HG02981 (cell line): ENCODE measurements at regions not wholly inside any gene's neighbourhood (a gene's known extent, or its start where the extent isn't known, plus 50 kb on each side); places are given as distances from the start of the nearest gene placed in this dataset.

Experiments
- ATAC-seq: cut with Tn5 transposase; IDR thresholded peaks from one replicate; pipeline ENCODE4 v1.9.1; 2021; ENCODE audit warnings: mild to moderate bottlenecking, moderate library complexity; ENCODE audit not compliant: unreplicated experiment

- no peak for ATAC-seq
Measured at GRCh38 chr10:121406823-121407545, 191.3 kb downstream of the FGFR2 start.

DNA sequence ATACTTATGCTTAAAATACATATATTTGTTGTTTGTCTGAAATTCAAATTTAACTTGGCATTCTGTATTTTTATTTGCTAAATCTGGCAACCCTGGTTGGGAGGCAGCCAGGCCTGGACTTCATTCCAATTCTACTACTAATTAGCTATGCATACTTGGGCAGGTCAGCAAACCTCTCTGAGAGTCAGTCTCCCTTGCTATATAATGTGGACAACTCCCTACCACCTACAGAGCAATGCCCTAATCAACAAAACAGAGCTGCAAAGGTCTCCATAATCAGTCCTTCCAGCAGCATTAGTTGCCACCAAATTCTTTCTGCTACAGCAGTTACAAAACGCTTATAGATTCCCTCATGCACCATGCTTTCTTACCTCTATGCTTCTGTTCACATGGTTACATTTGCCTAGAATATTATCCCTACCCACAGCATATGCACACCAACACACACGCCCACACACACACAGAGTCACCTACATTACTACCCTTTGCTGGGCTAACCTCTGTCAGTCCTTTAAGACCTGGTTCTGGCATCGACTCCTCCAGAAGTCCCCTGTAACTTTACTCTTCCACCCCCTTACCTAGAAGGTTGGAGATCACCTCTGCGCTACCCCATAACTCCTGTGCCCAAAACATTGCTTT is 188.7 kb downstream of the FGFR2 start:
- ATAC-seq, result no peak

DNA sequence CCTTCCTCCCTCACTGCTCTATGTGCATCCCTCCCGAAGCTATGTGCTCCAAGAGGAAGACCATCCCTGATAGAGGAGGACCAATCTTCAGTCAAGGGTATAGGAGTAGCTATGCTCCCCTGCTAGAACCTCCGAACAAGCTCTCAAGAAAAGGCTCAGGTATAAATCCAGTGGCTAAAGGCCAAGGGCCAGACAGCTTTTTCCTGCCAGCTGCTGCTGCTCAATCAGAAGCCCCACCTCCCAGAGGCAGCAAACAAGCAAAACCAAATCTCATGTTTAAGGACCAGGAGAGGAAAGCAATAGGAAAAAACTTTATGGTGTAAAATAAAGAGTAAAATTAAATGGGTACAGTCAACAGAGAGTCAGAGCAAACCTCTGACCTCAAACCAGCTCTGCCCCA is 187.2 kb downstream of the FGFR2 start:
- ATAC-seq, result no peak

- no peak for ATAC-seq
Measured at GRCh38 chr10:121413951-121414350, 184.3 kb downstream of the FGFR2 start.

GRCh38 chr10:121414366-121415062 is 183.7 kb downstream of the FGFR2 start:
- no peak for ATAC-seq

DNA sequence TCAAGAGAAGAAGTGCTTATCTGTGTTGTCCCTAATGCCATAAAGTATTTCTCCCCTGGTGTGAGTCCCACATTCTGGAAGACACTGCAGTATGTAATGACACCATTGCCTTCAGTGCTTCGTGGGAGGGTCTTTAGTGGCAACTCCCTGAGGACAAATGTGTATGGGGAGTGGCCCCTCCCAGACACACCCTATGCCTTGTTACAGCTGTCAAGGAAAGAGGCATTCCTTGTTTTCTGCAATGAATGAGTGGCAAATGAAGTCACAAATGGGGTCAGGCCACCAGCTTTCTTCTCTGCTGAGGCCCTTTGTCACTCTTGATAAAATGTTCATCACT is 183.2 kb downstream of the FGFR2 start:
- ATAC-seq, result no peak

DNA sequence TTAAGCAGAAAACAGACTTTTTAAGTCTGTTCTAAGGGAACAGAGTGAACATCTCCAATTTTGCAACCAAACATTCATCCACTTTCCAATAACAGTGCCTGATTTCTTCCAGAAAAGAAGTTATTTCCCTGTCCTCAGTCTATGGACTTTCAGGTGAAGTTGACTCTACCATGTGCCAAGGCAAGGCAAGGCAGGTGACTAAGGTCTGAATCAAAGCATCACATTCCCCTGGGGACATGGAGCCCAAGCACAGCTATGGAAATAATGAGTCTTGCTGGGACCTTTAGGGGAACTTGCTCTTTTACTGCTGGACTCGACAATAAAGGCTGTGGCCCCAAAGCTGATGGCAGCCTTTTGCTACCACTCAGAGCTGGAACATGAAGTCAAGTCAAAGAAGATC is 182.2 kb downstream of the FGFR2 start:
- ATAC-seq, result no peak

DNA sequence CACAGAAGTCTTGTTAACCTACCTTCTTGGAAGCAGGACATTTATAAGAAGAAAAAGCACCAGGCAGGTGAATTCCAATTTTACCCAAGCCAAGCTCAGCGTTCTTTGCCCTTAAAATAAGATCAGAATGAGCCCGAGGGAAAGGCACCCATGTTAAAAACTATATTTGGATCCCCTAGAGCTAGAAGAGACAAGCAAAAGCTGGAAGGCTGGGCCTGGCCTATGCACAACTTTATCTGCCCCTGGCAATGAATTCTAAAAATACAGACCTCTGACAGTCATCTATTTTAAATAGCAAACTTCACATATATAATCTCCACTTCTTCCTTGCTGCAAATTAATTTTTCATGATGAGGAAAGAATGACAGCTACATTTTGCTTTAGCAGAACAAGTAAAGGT is 180.9 kb downstream of the FGFR2 start:
- ATAC-seq, result no peak

DNA sequence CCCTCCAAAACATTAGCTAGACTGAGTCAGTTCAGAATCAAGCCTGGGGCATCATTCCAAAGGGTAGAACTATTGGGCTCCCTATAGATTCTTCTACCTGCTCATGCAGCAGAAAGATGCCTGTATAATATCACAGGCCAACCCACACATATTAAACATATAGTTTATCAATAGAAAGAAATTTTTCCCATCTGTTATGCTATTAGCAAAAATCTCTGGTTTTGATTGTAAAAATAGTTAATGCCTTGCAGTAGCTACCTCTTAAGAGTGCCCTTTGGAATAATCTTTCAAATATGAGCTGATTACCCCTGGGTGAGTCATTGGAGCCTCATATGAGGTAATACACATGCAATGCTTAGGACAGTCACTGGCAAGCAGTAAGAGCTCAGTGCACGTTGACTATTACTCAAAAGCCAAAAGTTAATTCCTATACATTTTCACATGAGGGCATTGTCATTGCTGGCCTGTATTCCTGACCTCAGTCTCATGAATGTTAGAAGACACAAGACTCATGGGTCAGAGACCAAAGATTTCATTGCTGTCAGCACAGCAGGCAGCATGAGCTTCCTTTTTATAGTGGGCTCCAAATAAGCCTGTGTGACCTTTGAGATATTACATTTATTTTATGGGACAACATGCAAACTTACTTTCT is 180.0 kb downstream of the FGFR2 start:
- no peak for ATAC-seq

DNA sequence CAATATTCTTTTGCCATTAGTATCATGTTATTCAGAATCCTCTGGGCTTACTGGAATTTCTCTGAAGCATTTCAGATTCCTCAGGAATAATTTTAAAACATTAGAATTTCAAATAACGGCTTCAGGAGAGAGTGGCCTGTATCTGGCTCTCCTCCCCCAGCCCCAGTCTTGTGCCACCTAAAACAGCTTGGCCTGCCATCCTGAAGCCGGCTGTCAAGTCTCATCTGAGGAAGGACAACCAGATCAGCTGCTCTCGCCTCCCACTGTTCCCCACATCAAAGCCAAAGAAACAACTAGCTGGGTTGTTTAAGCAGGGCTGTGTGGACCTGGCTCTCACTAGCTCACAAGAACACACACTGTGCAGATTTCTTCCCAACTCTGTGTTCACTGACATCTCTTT is 178.2 kb downstream of the FGFR2 start:
- ATAC-seq, result no peak

DNA sequence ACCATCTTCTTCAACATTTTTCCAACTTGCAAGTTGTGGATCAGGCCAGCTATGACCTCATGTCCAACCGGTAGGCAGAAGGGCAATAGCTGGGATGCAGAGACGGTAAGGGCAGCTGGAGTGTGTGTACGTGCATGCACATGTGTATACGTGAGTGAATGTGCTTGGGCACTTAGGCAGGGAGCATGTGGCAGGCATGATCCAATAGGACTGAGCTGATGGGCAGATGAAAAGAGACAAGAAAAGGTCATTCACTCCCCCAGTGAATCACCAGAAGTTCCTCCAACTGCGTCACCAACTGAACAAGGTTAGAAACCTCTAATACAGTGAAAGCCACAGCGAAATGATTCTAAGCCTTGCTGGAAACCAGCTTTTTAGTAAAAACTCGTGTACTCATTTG is 176.1 kb downstream of the FGFR2 start:
- no peak for ATAC-seq

DNA sequence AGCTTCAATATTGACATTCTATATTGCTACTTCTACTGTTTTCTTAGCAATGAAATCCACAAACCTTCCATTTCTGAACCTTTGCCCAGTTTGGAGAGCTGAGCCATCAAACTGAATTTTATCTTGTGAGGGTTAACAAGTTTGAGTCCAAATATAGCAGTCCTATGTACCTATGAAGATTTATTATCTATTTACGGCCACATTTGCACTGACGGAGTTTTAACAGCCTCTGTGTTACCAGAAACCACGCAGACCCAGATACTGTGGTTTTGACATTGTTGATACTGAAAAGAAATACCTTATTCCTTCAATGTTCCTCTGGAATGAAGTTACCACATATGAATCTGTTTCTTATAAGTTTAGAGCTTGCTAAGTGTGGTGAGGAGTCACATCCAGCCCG is 172.6 kb downstream of the FGFR2 start:
- ATAC-seq, result no peak

- ATAC-seq, result no peak
Measured at GRCh38 chr10:121426307-121426706, 171.9 kb downstream of the FGFR2 start.
